ENCODE measurements at regions not wholly inside any gene's neighbourhood (a gene's known extent, or its start where the extent isn't known, plus 50 kb on each side); places are given as distances from the start of the nearest gene placed in this dataset.

DNA sequence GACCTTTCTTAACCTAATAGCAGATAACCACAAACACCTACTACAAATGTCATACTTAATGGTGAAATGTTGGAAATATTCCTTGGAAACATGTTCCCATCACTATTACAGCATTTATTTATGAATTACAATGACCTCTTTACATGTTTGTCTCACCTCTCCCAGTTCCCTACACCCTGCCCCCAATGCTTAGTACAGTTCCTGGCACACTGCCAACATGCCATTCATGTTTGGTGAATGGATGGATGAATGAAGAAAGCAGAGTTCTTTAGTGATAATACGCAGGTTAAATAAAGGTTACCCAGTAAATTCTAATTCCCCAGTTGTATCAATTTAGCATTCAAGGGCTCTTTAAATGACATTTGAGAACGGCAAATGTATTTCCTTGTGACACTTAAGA, 259.9 kb upstream of the ATP11B start:
- CTCF ChIA-PET: no interaction called here
- ATAC-seq: no peak
- intact Hi-C loops (cut with micrococcal nuclease): no loop called here

DNA sequence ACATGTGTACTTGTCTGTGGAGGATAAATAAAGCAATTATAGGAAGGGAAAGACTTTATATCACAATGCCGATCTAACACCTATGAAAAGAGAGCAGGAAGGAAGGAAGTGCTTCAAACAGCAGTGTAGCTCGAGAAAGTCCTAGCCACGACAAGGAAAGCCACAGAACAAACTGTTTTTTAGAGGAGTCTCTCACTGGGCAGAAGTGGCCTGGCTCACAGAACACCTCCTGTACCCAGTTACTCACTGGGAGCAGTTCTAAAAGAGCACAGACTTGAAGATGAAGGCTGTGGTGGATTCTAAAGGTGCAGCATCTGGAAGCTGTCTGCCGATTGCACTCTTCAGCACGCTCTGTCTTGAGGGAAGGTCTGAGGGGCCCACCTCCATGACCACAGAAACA, 248.8 kb upstream of the ATP11B start:
- ChIA-PET POLR2A (no interaction called here), CTCF (no interaction called here)
- Histone ChIP-seq H3K27me3 (ENCODE audit: control insufficient read depth in 2 of 2, insufficient read depth in 2 of 2, low read length in 2 of 2) (no peaks in the 10 kb centered on the region), H3K9me3 (ENCODE audit: control insufficient read depth in 2 of 3, low read length in 3 of 3) (no peaks in the 10 kb centered on the region), H3K36me3 (ENCODE audit: control insufficient read depth in 2 of 3, insufficient read depth in 3 of 3, low read length in 3 of 3) (no peaks in the 10 kb centered on the region), H3K4me1 (ENCODE audit: control insufficient read depth in 2 of 2, insufficient read depth in 2 of 2, low read length in 2 of 2) (no peaks in the 10 kb centered on the region), H3K27ac (ENCODE audit: low read depth, low read length) (no peak overlapping the region), H3K4me3 (ENCODE audit: low read length) (no peak overlapping the region)
- peaks cover 0 to 12% (median 2%) of the 10 kb centered on the region in 5 donors for H3K27me3 Mint-ChIP-seq
- no peak overlapping the region for H3K27ac Mint-ChIP-seq
- intact Hi-C loops (cut with micrococcal nuclease): no loop called here
- ATAC-seq: no peak
- DNase-seq: no peak
- H3K4me1 Mint-ChIP-seq: no peaks in the 10 kb centered on the region
- H3K4me3 Mint-ChIP-seq: no peak overlapping the region
- H3K9me3 Mint-ChIP-seq: peaks cover 0 to 10% (median 0%) of the 10 kb centered on the region in 11 donors
- H3K36me3 Mint-ChIP-seq: no peaks in the 10 kb centered on the region

More for the DNA sequence above, 259.9 kb upstream of the ATP11B start:
- no peak for DNase-seq
- Mint-ChIP-seq H3K27me3 (peaks cover 0 to 18% (median under 1%) of the 10 kb centered on the region in 5 donors), H3K4me1 (no peaks in the 10 kb centered on the region), H3K9me3 (peaks cover 0 to 9% (median 2%) of the 10 kb centered on the region in 11 donors), H3K27ac (no peak overlapping the region), H3K4me3 (no peak overlapping the region), H3K36me3 (no peaks in the 10 kb centered on the region)
- Histone ChIP-seq H3K9me3 (ENCODE audit: control insufficient read depth in 2 of 3, low read length in 3 of 3) (no peaks in the 10 kb centered on the region), H3K27ac (ENCODE audit: low read depth, low read length) (no peak overlapping the region), H3K36me3 (ENCODE audit: control insufficient read depth in 2 of 3, insufficient read depth in 3 of 3, low read length in 3 of 3) (no peaks in the 10 kb centered on the region), H3K4me1 (ENCODE audit: control insufficient read depth in 2 of 2, insufficient read depth in 2 of 2, low read length in 2 of 2) (no peaks in the 10 kb centered on the region), H3K27me3 (ENCODE audit: control insufficient read depth in 2 of 2, insufficient read depth in 2 of 2, low read length in 2 of 2) (no peaks in the 10 kb centered on the region), H3K4me3 (ENCODE audit: low read length) (no peak overlapping the region)
- POLR2A ChIA-PET: no interaction called here

DNA sequence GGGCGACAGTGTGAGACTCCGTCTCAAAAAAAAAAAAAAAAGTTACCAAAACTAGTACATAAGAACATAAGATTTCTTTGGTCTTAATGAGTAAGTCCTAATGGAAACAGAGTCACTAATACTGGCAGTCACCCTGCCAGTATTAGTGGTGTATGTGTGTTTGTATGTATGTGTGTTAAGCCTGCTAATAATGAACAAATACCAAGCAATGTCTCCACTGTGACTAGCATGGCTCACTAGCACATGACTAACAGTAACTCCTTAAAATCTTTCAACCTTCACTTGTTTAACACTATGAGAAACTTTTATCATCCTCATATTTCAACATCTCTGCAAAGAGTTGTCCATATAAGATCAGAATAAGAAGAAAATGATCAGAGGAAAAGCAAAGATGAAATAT, 231.0 kb upstream of the ATP11B start:
- DNase-seq: no peak
- ChIA-PET CTCF (no interaction called here), POLR2A (no interaction called here)
- no peak overlapping the region for H3K27ac ChIP-seq (ENCODE audit: low read depth, low read length)
- ATAC-seq: no peak
- no peaks in the 10 kb centered on the region for H3K36me3 ChIP-seq (ENCODE audit: control insufficient read depth in 2 of 3, insufficient read depth in 3 of 3, low read length in 3 of 3)
- no peak overlapping the region for H3K27ac Mint-ChIP-seq
- no peaks in the 10 kb centered on the region for H3K4me1 ChIP-seq (ENCODE audit: control insufficient read depth in 2 of 2, insufficient read depth in 2 of 2, low read length in 2 of 2)
- peaks cover 2 to 38% (median 31%) of the 10 kb centered on the region in 5 donors for H3K27me3 Mint-ChIP-seq
- intact Hi-C loops (cut with micrococcal nuclease): no loop called here
- H3K4me3 ChIP-seq (ENCODE audit: low read length): no peak overlapping the region
- H3K4me3 Mint-ChIP-seq: no peak overlapping the region
- no peaks in the 10 kb centered on the region for H3K4me1 Mint-ChIP-seq
- no peaks in the 10 kb centered on the region for H3K27me3 ChIP-seq (ENCODE audit: control insufficient read depth in 2 of 2, insufficient read depth in 2 of 2, low read length in 2 of 2)
- peaks cover 0 to 26% (median 16%) of the 10 kb centered on the region in 11 donors for H3K9me3 Mint-ChIP-seq
- peaks cover 0 to 13% (median 0%) of the 10 kb centered on the region in 5 donors for H3K36me3 Mint-ChIP-seq
- H3K9me3 ChIP-seq (ENCODE audit: control insufficient read depth in 2 of 3, low read length in 3 of 3): peaks cover 0 to 5% (median 0%) of the 10 kb centered on the region in 3 experiments

DNA sequence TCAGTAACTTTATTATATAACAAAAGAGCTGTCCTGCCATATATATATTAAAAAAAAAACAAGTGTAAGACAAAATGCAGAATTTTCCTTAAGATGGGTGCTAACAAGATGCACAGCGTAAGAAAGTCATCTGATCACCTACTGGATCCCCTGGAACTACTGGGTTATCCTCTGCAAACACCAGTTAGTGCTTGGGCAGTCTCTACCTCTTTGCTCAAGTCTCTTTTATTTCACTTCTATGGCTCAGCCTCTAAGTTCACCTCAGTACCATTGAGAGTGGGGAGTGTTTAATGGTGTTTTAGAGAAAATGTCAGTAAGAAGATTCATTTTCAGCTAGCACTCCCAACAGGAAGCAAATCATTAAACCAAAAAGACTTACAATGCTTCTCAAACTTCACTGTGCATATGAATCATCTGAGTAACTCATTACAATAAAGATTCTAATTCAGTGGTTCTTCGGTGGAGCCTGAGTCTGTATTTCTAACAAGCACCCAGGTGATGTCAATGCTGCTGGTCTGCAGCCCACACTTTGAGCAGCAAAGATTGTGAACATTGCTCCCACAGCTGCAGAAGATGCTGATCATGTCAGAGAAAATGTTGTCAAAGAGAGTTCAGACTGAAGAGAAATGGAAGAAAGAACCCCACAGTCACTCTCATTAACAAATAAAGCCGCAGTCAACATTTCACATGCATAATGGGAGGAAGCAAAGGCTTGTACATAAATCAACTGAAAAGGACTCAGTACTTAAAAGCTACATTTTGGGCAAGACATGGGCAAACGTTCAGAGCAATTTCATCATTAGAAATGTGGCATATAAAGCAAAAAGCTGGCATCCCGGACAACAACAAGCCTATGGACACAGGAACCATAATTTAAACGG, 227.1 kb upstream of the ATP11B start:
- no peaks in the 10 kb centered on the region for H3K4me1 ChIP-seq (ENCODE audit: control insufficient read depth in 2 of 2, insufficient read depth in 2 of 2, low read length in 2 of 2)
- CTCF ChIA-PET: no interaction called here
- no peaks in the 10 kb centered on the region for H3K36me3 ChIP-seq (ENCODE audit: control insufficient read depth in 2 of 3, insufficient read depth in 3 of 3, low read length in 3 of 3)
- Mint-ChIP-seq H3K9me3 (peaks cover 0 to 1% (median under 1%) of the 10 kb centered on the region in 11 donors), H3K36me3 (no peaks in the 10 kb centered on the region), H3K4me3 (no peak overlapping the region), H3K4me1 (no peaks in the 10 kb centered on the region), H3K27ac (no peak overlapping the region), H3K27me3 (peaks cover 0 to 21% (median 11%) of the 10 kb centered on the region in 5 donors)
- intact Hi-C loops (cut with micrococcal nuclease): no loop called here
- no peaks in the 10 kb centered on the region for H3K27me3 ChIP-seq (ENCODE audit: control insufficient read depth in 2 of 2, insufficient read depth in 2 of 2, low read length in 2 of 2)
- ATAC-seq (no peak), DNase-seq (no peak)
- POLR2A ChIA-PET: no interaction called here
- H3K9me3 ChIP-seq (ENCODE audit: control insufficient read depth in 2 of 3, low read length in 3 of 3): no peaks in the 10 kb centered on the region
- no peak overlapping the region for H3K27ac ChIP-seq (ENCODE audit: low read depth, low read length)
- H3K4me3 ChIP-seq (ENCODE audit: low read length): no peak overlapping the region

DNA sequence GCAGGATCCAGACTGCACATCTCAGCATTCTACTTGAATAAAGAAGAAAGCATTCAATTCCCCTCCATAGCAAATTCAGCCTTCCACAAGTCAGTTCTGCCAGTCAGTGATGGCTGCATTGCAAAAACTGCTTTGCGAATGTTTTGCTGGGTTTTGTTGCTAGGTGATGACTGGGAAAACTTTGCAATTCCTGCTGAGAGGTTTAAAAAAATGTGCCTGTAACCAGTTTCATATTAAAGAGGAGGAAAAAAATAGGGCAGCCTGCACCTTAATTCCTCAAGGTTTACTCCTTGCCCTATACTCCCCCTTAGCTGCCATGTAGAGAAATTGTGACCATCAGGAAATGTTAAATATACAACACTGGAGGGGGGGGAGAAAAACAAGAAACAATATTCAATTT, 225.6 kb upstream of the ATP11B start:
- Histone ChIP-seq H3K9me3 (ENCODE audit: control insufficient read depth in 2 of 3, low read length in 3 of 3) (no peaks in the 10 kb centered on the region), H3K27ac (ENCODE audit: low read depth, low read length) (no peak overlapping the region), H3K4me3 (ENCODE audit: low read length) (no peak overlapping the region), H3K27me3 (ENCODE audit: control insufficient read depth in 2 of 2, insufficient read depth in 2 of 2, low read length in 2 of 2) (no peaks in the 10 kb centered on the region), H3K4me1 (ENCODE audit: control insufficient read depth in 2 of 2, insufficient read depth in 2 of 2, low read length in 2 of 2) (no peaks in the 10 kb centered on the region), H3K36me3 (ENCODE audit: control insufficient read depth in 2 of 3, insufficient read depth in 3 of 3, low read length in 3 of 3) (no peaks in the 10 kb centered on the region)
- Mint-ChIP-seq H3K36me3 (no peaks in the 10 kb centered on the region), H3K9me3 (peaks cover 0 to 1% (median 0%) of the 10 kb centered on the region in 11 donors), H3K27me3 (peaks cover 0 to 15% (median 6%) of the 10 kb centered on the region in 5 donors), H3K4me3 (no peak overlapping the region), H3K27ac (no peak overlapping the region), H3K4me1 (no peaks in the 10 kb centered on the region)
- POLR2A ChIA-PET: no interaction called here
- CTCF ChIA-PET: no interaction called here
- ATAC-seq (no peak), DNase-seq (no peak)
- intact Hi-C loops (cut with micrococcal nuclease): no loop called here

DNA sequence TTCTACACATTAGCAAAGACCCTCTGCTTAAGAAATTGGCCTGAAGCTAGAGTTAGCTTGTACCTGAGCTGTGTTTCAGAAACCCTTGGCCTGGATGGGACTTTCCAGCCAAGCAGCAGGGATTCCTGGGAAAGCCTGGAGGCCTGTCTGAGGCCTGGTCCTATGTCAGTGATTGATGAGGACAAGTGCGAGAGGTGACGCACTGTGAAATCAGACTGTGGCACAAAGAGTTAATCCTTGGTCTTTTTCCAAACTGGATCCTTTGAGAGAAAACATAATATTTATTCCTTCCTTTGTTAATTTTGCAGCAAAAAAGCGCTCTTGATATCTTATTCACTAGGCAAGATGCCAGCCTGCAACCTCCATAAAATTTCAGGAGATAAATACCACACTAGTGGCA, 225.0 kb upstream of the ATP11B start:
- Mint-ChIP-seq H3K4me3 (no peak overlapping the region), H3K4me1 (no peaks in the 10 kb centered on the region), H3K27me3 (peaks cover 0 to 13% (median 5%) of the 10 kb centered on the region in 5 donors), H3K9me3 (peaks cover 0 to 6% (median 3%) of the 10 kb centered on the region in 11 donors), H3K36me3 (no peaks in the 10 kb centered on the region), H3K27ac (no peak overlapping the region)
- Histone ChIP-seq H3K9me3 (ENCODE audit: control insufficient read depth in 2 of 3, low read length in 3 of 3) (no peaks in the 10 kb centered on the region), H3K4me3 (ENCODE audit: low read length) (no peak overlapping the region), H3K27ac (ENCODE audit: low read depth, low read length) (no peak overlapping the region), H3K36me3 (ENCODE audit: control insufficient read depth in 2 of 3, insufficient read depth in 3 of 3, low read length in 3 of 3) (no peaks in the 10 kb centered on the region), H3K4me1 (ENCODE audit: control insufficient read depth in 2 of 2, insufficient read depth in 2 of 2, low read length in 2 of 2) (no peaks in the 10 kb centered on the region), H3K27me3 (ENCODE audit: control insufficient read depth in 2 of 2, insufficient read depth in 2 of 2, low read length in 2 of 2) (no peaks in the 10 kb centered on the region)
- DNase-seq (no peak), ATAC-seq (no peak)
- ChIA-PET CTCF (no interaction called here), POLR2A (no interaction called here)
- intact Hi-C loops (cut with micrococcal nuclease): no loop called here

DNA sequence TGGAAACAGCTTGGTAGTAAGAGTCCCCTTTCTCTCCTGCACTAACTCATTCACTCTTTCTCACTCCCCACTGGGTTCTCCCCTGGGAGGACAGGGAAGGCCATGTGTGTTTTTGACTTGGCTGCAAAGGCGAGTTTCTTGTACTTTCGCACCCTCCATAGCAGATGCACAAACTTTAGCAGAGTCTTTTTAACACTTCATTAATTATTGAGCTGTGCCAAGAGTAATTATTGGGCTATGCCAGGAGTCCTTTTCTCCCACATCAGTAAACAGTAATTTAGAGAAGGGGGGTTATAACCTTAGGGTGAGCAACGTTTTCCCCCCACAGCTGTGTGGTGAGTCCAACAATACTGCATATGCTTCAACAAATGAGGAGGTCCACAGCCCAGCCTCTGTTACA, 224.4 kb upstream of the ATP11B start:
- ATAC-seq (no peak), DNase-seq (no peak)
- intact Hi-C loops (cut with micrococcal nuclease): no loop called here
- Histone ChIP-seq H3K27me3 (ENCODE audit: control insufficient read depth in 2 of 2, insufficient read depth in 2 of 2, low read length in 2 of 2) (no peaks in the 10 kb centered on the region), H3K4me3 (ENCODE audit: low read length) (no peak overlapping the region), H3K4me1 (ENCODE audit: control insufficient read depth in 2 of 2, insufficient read depth in 2 of 2, low read length in 2 of 2) (no peaks in the 10 kb centered on the region), H3K9me3 (ENCODE audit: control insufficient read depth in 2 of 3, low read length in 3 of 3) (no peaks in the 10 kb centered on the region), H3K27ac (ENCODE audit: low read depth, low read length) (no peak overlapping the region), H3K36me3 (ENCODE audit: control insufficient read depth in 2 of 3, insufficient read depth in 3 of 3, low read length in 3 of 3) (no peaks in the 10 kb centered on the region)
- ChIA-PET CTCF (no interaction called here), POLR2A (no interaction called here)
- Mint-ChIP-seq H3K9me3 (peaks cover 0 to 12% (median 5%) of the 10 kb centered on the region in 11 donors), H3K4me1 (no peaks in the 10 kb centered on the region), H3K36me3 (peaks cover 0 to 5% (median 0%) of the 10 kb centered on the region in 5 donors), H3K4me3 (no peak overlapping the region), H3K27ac (no peak overlapping the region), H3K27me3 (peaks cover 2 to 13% (median 5%) of the 10 kb centered on the region in 5 donors)

Measured in naive thymus-derived CD4-positive, alpha-beta T cell (primary cell).